GM23248 (cell line): ENCODE measurements at regions not wholly inside any gene's neighbourhood (a gene's known extent, or its start where the extent isn't known, plus 50 kb on each side); places are given as distances from the start of the nearest gene placed in this dataset.

ENCODE experiments used
- EZH2 ChIP-seq: fragments of 200-600 bp; sonication (generic); IDR thresholded peaks from 2 replicates; pipeline ENCODE4 v1.6.1; 2018; ENCODE audit warnings: antibody characterized with exemption, mild to moderate bottlenecking; ENCODE audit not compliant: insufficient read depth, poor library complexity, severe bottlenecking
- EZH2phosphoT487 ChIP-seq: fragments of 200-600 bp; sonication (generic); IDR thresholded peaks from 2 replicates; pipeline ENCODE4 v1.6.1; 2018; ENCODE audit warnings: antibody characterized with exemption, moderate library complexity, mild to moderate bottlenecking, low read depth; ENCODE audit not compliant: insufficient read depth

DNA sequence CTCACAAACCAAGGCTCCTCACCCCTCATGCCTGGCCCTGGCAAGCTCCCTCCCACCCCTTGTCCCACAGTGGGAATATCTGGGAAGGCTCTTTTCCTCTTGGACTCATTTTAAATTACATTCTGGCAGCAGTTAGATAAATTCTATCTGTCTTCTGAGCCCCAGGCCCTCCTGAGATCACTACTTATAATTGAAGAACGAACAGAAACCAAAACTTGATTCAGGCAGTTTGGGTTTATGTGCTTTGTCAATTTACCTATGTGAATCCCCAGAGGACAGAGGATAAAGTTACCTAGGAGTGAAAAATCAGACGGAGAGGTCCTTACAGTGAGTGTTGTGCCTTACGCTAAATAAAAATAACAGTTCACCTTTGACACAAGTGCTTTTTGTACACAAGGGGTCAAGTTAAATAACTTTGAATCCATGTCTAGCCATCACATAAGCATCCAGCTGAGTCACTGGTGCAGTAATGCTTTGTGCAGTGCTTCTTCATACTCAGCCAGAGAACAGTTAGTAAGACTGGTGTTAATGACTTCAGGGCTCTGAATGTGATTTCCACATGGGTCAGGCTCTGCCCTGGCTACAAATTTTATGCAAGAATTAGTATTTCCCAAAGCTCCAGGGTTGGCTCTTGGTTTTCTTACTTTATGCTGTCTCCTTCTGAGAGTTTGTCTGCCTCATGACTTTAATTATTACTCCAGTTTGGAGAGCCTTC lies 329.3 kb downstream of the INSIG2 start:
- no peak for TF ChIP-seq EZH2
- no peak for TF ChIP-seq EZH2phosphoT487
